RWPE1 (cell line): ENCODE measurements at regions not wholly inside any gene's neighbourhood (a gene's known extent, or its start where the extent isn't known, plus 50 kb on each side); places are given as distances from the start of the nearest gene placed in this dataset.
A peak's percentile ranks its signal among the peaks of the same experiment; 100 is the strongest.

Experiments used
- CTCF ChIA-PET: fragments of 350-600 bp; sonication (Branson Sonifier 250); formaldehyde crosslinking; extraction: SDS; loops from one replicate; lab custom pipeline; 2021; lab: Yijun Ruan, JAX
- POLR2A ChIA-PET: fragments of 400-600 bp; formaldehyde crosslinking; extraction: SDS; loops from one replicate; lab custom pipeline; 2020; ENCODE audit warnings: antibody characterized with exemption; ENCODE audit not compliant: low non-redundant PET; lab: Yijun Ruan, JAX
- DNase-seq: peaks from one replicate; pipeline ENCODE4 v3.0.0; 2012; ENCODE audit warnings: low spot score
- H3K27ac ChIP-seq: fragments of 450-650 bp; 2 replicates; pipeline ENCODE4 v1.5.1; 2017
- TF ChIP-seq, protein P1 (sequence below): fragments of 450-650 bp; conservative IDR thresholded peaks from 2 replicates; pipeline ENCODE4 v1.5.1; 2017; ENCODE audit warnings: low read depth, mild to moderate bottlenecking

DNA sequence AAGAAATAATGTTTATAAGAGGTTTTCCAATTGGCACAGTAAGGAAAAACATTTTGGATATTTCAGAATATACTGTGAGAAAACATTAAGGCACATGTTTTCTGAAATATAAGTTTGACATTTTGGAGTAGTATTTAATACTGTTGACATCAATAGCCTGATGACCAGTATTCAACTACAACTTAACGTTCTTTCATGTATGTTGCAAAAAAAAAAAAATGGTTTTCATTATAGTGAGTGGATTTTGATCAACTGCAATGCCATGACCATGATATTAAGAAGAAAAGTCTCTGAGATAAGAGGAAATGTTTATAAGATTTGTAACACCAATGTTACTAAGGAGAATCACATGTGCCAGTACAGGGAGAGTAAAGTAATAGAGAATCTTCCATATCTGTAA, 252.8 kb upstream of the RORA start:
- DNase-seq = no peak
- TF ChIP-seq, protein P1, sequence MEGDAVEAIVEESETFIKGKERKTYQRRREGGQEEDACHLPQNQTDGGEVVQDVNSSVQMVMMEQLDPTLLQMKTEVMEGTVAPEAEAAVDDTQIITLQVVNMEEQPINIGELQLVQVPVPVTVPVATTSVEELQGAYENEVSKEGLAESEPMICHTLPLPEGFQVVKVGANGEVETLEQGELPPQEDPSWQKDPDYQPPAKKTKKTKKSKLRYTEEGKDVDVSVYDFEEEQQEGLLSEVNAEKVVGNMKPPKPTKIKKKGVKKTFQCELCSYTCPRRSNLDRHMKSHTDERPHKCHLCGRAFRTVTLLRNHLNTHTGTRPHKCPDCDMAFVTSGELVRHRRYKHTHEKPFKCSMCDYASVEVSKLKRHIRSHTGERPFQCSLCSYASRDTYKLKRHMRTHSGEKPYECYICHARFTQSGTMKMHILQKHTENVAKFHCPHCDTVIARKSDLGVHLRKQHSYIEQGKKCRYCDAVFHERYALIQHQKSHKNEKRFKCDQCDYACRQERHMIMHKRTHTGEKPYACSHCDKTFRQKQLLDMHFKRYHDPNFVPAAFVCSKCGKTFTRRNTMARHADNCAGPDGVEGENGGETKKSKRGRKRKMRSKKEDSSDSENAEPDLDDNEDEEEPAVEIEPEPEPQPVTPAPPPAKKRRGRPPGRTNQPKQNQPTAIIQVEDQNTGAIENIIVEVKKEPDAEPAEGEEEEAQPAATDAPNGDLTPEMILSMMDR = no peak
- CTCF ChIA-PET = interaction anchor here (0.8 kb wide), 1 partner anchor 10 kb away, joined by 3 read pairs; no protein-coding TSS in a partner anchor
- no peak overlapping the region for H3K27ac ChIP-seq
- POLR2A ChIA-PET = no interaction called here

DNA sequence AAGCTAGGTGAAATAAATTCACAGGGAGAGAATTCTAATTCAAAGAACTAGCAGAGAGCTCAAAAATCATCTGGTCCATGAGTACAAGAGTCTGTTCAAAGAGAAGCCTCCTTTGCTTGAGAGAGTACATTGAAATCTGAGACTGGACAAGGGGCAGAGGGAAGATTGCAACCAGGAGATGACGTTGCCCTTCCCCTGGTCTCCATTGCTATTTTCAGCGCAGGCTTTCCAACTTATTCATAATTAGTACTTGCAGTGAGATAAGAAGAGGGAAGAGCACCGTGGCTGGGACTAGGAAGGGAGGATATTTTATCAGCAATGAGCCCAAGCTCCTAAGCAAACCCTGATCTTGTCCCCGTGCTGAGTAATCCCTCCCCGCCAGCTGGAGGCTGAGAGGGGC, 251.8 kb upstream of the RORA start:
- POLR2A ChIA-PET = no interaction called here
- H3K27ac ChIP-seq = no peak overlapping the region

DNA sequence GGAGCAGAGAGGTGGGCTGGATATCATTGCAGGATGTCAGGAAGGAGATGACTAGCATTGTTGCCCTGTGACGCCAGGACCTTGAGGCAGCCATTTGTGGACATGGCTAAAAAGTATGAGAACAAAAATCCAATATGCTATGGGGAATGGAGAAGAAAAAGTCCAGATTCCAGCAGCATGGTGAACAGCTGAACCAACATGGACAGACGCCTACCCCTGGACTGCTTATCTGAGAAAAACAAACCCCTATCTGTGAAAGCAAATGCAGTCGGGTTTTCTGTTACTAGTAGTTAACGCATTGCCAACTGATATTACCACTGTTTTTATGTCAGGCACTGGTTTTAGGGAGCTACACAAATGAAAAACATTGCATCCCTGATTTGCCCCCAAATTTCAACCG, 251.2 kb upstream of the RORA start:
- ChIA-PET CTCF (no interaction called here), POLR2A (no interaction called here)
- no peak overlapping the region for H3K27ac ChIP-seq
- DNase-seq = no peak
- TF ChIP-seq, protein P1 = no peak

More for the DNA sequence above, 251.8 kb upstream of the RORA start:
- CTCF ChIA-PET = no interaction called here
- no peak for DNase-seq
- TF ChIP-seq, protein P1 = no peak

DNA sequence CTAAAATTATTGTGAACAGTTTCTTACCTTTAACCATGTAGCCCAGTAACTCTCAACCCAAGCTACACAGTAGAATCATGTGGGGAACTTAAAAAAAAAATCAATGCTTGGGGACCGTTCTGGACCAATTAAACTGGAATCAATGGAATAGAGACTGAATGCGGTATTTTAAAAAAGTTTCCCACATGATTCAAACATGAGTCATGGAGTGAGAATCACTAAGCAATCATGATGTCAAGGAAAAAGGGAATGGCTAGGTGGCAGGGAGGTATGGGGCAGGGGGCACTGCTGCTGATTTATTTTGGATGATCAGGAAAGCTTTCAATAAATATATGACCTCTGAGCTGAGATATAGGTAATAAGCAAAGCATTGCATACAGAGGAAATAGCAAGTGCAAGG, 250.5 kb upstream of the RORA start:
- ChIA-PET CTCF (interaction anchor here (0.7 kb wide), 1 partner anchor 1662 kb away, joined by 3 read pairs; no protein-coding TSS in a partner anchor), POLR2A (no interaction called here)
- DNase-seq = peak; percentile 53
- H3K27ac ChIP-seq = no peak overlapping the region
- TF ChIP-seq, protein P1 = no peak

DNA sequence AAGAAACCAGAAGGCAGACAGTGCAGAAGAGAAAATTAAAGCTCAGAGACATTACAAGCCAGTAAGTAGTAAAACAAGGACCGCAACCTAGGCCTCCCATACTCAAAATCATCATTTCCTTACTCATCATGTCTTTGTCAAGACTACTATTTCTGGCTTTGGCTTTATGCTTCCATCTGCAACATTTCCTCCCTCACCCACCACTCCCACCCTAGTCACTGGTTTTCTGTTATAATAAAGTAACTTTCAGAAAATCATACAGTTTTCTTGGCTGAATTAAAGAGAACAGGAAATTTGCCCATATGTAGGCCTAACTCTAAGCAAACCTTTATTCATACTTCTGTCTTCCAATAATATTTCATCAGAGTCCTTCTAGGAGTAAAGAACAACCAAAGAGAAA, 247.6 kb upstream of the RORA start:
- CTCF ChIA-PET = no interaction called here
- no peak overlapping the region for H3K27ac ChIP-seq
- TF ChIP-seq, protein P1 = no peak
- DNase-seq = no peak
- POLR2A ChIA-PET = no interaction called here

DNA sequence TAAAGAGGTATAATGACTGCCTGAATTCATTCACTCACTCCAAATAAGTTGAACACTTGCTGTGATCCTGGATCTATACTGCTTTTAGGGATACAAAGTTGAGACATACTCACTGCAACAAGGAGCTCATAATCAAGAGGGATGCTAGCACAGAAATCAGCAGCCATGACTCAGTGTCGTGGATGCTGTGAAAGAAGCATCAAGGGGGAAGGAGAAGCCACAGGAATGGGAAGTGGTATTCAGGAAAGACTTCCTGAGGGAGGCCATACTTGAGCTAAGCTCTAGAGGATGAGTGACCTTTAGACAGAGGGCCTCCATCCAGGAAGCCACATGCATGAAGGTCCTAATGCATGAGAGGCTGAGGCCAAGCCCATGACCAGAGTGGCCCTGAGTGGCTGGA, 245.7 kb upstream of the RORA start:
- TF ChIP-seq, protein P1 = no peak
- DNase-seq = no peak
- ChIA-PET CTCF (no interaction called here), POLR2A (no interaction called here)
- H3K27ac ChIP-seq = no peak overlapping the region
